HEK293 (cell line): ENCODE measurements at regions not wholly inside any gene's neighbourhood (a gene's known extent, or its start where the extent isn't known, plus 50 kb on each side); places are given as distances from the start of the nearest gene placed in this dataset.

Experiments
- CTCF ChIP-seq: fragments of 450-650 bp; formaldehyde crosslinking; IDR thresholded peaks from 2 replicates; pipeline ENCODE4 v1.5.1; 2016; ENCODE audit warnings: missing biosample characterization, missing genetic modification characterization
- ZBTB1 ChIP-seq: fragments of 450-650 bp; formaldehyde crosslinking; IDR thresholded peaks from 2 replicates; pipeline ENCODE4 v1.5.1; 2016; ENCODE audit warnings: missing biosample characterization, missing genetic modification characterization
- ZFP41 ChIP-seq: fragments of 450-650 bp; formaldehyde crosslinking; IDR thresholded peaks from 2 replicates; pipeline ENCODE4 v1.5.1; 2016; ENCODE audit warnings: missing biosample characterization, missing genetic modification characterization, borderline replicate concordance
- ZNF280D ChIP-seq: fragments of 450-650 bp; formaldehyde crosslinking; IDR thresholded peaks from 2 replicates; pipeline ENCODE4 v1.5.1; 2016; ENCODE audit warnings: missing biosample characterization, missing genetic modification characterization
- ZSCAN16 ChIP-seq: fragments of 450-650 bp; formaldehyde crosslinking; IDR thresholded peaks from 2 replicates; pipeline ENCODE4 v1.5.1; 2016; ENCODE audit warnings: missing biosample characterization, missing genetic modification characterization

GRCh38 chr14:101020834-101021370 is 117.4 kb upstream of the RTL1 start:
- TF ChIP-seq CTCF (tag by site-specific recombination), result no peak
- no peak for TF ChIP-seq ZFP41 (tag by site-specific recombination)
- no peak for TF ChIP-seq ZNF280D (tag by site-specific recombination)
- TF ChIP-seq ZSCAN16 (tag by site-specific recombination), result no peak
- no peak for TF ChIP-seq ZBTB1 (tag by site-specific recombination)
